ENCODE measurements at regions not wholly inside any gene's neighbourhood (a gene's known extent, or its start where the extent isn't known, plus 50 kb on each side); places are given as distances from the start of the nearest gene placed in this dataset.
"Not testable (repeated sequence)": the region's sequence is repeated elsewhere in the genome, so short reads cannot be mapped to it uniquely, and the experiment has no call there.

DNA sequence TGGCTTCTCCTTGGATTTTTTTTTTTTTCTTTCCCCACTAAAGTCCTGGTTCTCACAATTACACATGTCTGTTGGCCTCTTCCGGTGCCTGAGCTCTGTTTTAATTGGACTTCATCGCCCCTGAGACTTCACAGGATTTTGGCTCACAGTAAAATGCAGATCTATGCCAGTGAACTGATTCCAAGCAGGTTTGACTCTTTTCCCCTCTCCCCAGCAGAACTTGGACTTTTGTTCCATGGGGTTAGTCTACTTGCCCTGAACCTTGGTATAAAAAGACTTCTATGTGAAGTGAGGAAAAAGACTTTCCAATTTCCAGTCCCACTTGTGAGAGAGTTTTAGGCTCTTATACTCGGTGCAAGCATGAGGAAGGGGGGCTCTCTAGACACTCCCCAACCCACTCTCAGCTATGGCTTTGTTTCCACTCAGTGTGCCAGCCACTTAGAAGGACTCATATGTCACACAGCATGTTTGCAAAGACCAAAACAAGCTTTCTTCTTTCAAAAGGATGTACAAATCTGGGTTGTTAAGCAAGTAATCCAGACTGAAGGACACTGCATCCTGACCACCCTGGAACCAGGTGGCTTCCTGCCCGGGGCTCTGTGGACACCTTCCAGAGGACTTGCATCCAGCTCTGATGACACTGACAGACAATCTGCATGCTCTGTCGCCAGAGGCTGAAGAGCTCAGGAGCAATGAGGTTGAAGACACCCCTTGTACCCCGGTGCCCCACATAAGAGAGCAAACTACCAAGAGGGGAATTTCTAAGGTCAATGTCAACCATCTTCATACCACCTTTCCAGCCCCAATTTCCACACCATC lies 221.9 kb upstream of the EGLN3 start:
- DNase-seq = no peak

DNA sequence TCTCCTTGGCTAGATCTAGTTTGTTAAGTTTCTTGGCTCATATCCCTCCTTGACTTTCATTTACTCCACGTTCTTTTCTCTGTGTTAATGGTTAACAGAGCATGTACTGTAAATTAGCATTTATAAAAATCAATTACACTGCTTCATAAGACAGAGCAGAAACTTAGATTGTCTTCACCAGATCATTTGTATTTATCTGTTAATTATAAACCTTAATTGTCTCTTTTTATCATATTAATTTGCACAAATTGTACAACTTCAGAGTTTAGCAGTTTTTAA lies 221.2 kb upstream of the EGLN3 start:
- no peak for DNase-seq

DNA sequence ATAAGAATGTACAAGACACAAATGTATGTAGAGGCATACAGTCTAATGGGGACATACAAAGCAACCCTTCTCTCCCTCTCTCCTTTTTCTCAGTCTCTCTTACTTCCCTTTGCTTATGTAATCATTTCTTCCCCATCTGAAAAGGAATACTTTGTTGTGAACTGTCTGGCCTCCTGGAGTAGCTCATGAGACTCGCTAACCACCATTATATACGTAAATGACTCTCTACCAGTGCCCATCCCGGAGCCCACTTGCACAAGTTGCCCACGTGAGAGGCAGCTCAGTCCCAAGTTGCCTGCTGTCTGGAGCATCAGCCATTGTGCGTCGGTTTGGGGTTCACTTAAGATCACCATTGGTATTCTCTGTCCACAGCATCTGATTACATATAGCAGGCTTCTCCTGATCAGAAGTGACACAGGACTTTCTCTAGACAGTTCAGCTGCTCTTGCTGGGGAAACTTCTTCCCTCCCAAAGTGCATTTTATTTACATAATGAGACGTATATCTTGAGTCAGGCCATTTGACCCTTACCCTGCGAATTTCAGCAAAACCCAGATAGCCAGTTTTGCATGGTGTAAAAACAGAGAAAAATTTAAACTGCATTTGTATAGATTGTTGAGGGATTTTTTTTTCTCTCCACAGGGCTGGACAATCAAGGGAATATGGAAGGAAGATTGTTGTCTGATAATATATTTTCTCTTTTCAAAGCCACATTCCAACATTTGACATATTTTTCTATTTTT lies 220.7 kb upstream of the EGLN3 start:
- DNase-seq = no peak

DNA sequence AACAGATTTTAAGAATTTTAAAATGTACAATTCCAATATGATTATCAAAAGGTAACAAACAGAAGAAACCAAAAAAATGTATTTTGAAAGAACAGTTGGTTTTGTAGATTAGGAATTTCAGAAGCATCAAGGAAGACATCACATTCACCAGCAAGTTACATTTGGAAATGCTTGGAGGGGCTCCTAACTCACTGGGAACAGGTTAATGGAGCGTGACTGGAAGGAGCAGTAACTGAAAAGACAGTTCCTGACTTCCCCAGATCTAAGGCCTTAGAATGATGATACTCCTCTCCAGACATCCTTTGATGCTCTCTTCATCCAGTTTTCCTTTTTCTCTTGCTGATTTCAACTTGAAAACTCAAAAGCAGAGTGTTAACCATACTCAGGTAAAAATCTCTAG lies 220.0 kb upstream of the EGLN3 start:
- no peak for DNase-seq

DNA sequence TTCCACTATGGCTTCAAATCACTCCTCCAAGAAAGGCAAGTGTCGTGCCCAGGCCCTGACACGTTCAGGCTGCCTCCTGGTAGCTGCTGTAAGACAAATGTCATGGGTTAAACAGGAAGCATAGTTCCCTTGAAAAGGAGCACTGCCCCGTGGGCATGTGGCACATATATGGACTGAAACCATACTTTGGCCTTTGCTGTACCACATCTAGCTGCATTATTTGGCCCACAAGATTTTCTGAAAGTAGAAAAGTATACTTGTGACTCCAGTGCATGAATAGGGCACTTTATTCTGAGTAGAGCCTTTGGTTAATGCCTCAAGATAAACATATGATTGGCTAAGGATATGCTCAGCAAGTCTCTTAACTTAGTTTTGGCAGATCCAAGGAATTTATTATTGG lies 218.7 kb upstream of the EGLN3 start:
- DNase-seq = no peak

DNA sequence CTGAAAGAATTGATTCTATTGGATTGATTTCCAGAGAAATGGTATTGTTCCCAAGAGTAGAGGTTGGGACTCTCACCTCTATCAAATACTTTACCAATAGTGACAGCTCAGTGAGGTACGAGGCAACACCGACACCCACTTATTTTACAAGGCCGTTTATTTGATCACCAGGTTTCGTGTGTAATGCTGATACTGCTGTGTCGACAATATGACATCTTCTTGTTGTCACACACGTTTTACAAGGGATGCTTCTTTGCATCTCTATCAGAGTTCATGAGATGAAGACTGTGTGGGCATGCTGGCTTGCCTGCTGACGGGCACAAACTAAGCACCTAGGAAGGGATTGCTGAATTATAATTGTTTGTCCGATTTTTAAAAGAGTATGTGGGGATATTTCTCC lies 217.8 kb upstream of the EGLN3 start:
- no peak for DNase-seq

DNA sequence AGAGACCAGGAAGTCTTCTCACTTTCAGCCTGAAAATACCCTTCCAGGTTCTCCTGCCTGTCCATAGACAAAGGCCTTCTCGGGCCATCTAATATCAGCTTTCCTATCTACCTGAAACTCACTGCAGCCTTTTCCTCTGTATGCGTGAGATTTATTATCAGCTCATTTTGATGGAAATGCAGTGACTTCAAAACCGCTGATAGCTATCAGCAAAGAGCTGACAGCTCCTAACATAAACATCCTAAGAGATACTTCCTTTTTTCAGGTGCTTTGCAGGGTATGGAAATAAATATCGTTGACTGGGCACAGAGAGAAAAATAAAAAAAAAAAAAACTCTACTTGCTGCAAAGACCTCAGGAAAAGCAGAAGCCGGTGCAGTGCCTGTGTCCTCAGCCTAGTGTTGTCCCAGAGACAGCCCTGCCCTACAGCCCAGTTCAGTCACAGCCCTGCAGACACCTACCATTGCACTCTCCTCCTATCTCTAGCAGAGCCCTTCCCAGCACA lies 215.0 kb upstream of the EGLN3 start:
- DNase-seq = no peak

DNA sequence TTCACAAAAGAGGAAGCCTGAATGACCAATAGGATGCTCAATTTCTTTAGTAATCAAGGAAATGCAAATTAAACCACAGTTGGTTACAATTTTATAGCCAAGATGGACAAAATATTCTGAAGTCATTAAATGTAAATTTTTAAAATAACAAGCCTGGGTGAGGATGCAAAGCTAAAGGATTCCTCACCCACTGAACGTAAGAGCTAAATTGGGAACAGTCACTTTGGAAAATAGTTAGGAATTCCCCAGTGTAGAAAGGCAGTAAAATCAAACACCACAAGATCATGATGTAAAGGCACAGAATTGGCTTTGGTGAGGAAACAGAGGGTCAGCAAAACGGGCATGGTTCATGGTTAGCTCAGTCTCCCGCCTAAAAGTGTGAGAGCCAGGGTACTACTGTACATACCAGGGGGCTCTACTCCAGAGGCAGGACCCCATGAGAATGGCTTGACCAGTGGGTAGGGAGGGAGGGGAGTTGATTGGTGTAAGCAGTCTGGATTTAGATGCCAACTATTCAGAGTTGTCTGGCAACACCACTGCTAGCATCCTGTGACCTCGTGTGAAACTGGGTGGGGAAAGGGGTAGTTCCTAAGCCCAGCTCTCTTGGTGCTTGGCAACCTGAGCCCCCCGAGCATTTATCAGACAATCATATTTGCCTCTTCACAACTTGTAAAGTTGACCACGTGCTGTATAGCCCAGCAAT lies 213.4 kb upstream of the EGLN3 start:
- no peak for DNase-seq

DNA sequence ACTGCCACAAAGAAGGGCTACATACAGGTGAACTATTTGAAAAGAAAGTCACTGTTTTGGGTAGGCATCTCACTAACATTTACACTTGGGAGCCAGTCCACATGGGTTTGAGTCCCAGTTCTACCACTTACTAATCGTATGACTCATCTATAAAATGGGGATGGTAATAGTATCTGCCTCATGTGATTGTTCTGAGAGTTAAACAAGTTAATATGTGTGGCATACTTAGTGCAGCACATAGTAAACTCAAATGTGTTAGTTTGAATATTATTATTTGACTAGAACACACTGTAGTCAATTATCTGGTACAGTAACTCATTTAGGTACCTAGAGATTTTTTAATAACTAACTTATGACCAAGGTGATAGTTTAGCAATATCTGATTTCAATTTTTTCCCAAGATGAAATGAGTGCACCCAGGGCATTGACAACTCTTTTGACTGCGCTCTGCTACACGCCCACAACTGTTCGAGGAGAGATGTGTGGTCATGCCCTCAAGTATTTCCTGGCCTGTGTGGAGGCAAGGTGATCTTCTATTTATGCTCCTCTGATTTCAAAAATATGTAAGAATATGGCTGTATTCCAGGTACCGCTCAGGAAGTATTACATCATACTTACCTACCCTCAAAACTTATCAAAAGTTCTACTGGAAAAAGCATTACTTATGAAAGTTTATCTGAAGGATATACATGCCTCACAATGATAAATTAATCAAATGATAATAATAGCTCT lies 210.6 kb upstream of the EGLN3 start:
- no peak for DNase-seq

DNA sequence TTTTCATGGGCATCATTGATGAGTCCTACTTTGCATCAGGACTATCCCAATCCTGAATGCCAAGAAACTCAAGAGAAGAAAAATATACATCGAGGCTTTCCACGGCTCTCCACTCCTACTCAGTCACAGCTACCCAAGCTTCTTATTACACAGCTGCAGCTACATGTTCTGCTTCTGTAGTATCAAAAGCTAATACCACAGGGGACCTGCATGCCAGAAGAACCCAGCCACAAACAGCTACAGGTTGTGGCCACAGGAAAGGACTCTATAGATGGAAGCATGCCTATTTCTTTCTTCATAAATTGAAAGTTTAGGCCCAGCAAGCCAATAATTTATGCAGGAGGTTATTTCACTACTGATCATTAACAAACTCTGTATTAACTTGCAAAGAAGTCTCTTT lies 209.7 kb upstream of the EGLN3 start:
- DNase-seq = no peak

DNA sequence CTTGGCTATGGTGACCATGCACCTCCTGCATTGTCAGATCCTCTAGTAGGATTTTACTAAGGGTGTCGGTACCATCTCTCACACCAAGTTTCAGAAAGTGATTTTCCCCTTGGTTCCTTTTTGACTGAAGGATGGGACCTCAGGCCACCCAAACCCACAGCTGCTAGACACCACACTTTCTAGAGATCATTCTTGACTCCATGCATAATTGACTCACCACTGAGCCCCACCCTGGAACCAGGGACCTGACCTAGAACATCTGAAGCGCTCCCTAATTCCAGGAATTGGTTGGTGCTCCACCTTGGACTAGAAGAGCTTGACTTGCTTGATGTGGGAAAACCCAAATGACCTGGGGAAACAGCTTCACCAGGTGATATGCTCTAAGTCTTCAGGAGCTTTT lies 206.8 kb upstream of the EGLN3 start:
- no peak for DNase-seq

DNA sequence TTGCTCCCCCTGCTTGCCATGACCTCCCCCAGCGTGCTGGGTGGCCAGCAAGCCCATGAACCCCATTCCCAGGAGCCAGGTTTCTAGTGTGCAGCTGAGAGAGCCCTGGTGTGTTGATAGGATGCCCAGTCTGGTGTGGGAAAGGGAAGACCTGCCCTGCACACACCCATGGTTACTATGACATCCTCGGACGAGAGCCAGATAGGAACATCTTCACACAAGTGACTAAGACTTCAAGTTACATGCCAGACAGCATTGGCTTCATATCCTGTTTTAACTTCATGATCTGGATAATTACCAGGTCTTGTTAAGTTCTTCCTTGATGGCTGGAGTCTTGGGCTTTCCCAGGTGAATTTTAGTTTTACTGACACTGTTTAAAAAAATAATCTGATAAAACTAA lies 196.6 kb upstream of the EGLN3 start:
- DNase-seq = no peak

DNA sequence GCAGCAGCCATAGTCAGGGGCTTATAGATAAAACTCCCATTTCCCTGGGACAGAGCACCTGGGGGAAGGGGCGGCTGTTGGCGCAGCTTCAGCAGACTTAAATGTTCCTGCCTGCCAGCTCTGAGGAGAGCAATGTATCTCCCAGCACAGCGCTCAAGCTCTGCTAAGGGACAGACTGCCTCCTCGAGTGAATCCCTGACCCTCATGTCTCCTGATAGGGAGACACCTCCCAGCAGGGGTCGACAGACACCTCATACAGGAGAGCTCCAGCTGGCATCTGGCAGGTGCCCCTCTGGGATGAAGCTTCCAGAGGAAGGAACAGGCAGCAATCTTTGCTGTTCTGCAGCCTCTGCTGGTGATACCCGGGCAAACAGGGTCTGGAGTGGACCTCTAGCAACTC lies 189.3 kb upstream of the EGLN3 start:
- not testable (repeated sequence) for DNase-seq

DNA sequence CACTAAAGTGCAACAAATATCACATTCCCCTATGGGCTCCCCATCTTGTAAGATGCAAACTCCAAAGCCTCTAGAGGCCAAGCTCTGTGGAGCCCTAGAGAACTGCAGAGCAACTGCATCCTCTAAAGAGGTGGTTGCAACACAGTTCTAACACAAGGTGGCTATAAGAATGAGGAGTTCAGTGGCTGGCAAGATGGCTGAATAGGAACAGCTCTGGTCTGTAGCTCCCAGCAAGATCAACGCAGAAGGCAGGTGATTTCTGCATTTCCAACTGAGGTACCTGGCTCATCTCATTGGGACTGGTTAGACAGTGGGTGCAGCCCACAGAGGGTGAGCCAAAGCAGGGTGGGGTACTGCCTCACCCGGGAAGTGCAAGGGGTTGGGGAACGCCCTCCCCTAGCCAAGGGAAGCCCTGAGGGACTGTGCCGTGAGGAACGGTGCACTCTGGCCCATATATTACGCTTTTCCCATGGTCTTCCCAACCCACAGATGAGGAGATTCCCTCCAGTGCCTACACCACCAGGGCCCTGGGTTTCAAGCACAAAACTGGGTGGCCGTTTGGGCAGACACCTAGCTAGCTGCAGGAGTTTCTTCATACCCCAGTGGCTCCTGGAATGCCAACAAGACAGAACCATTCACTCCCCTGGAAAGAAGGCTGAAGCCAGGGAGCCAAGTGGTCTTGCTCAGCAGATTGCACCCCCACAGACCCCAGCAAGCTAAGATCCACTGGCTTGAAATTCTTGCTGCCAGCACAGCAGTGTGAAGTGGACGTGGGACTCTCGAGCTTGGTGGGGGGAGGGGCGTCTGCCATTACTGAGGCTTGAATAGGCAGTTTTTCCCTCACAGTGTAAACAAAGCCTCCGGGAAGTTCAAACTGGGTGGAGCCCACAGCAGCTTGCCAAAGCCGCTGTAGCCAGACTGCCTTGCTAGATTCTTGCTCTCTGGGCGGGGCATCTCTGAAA lies 188.6 kb upstream of the EGLN3 start:
- not testable (repeated sequence) for DNase-seq

DNA sequence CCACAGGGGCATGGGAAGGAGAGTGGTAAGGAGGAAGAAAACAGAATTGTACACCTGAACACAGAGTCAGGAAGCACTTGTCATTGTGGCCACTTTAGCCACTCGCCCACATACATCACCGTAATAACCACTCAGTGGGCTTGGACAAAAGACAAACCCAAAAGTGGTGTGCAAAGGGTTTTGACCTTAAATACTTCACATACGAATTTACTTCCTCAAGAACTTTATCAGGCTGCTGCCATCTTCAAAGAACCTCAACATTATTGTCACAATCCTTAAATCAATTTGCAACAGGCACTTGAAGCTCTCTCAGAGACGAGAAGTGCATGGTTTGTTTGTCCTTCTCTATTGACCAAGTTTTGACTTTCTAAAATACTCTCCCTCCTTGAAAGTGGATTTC lies 187.3 kb upstream of the EGLN3 start:
- no peak for DNase-seq

DNA sequence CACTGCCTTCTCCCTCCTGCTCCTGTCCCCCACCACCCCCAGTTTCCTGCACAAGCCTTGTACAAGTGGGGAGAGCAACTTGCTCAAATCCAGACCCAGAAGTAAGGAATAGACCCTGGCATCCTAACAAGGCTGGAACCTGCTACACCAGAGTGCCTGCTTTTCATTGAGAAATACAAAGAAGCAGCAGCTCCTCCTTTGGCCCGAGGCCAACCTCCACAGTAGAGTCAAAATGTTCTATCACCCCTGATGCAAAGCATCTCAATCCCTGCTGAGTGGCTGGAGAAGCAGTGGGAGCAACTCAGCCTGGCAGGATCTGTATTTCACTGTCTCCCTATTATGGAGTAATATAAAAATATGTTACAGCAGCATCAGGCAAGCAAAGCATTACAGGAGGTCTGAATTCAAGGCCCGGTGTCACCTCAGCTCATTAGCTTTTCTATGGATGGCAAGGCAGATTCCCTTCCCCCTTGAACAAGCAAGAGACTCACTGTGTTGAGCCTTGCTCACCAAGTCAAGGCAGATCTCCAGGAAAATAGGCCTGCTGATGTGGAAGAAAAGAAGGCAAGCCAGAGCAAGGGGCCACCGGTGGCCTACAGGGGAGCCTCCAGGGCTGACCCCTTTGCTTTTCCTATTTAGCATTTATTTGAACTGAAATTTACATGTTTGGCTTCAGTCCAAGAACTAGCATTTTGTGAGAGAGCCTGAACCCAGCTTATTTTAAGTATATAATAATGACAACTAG lies 186.3 kb upstream of the EGLN3 start:
- DNase-seq = no peak

DNA sequence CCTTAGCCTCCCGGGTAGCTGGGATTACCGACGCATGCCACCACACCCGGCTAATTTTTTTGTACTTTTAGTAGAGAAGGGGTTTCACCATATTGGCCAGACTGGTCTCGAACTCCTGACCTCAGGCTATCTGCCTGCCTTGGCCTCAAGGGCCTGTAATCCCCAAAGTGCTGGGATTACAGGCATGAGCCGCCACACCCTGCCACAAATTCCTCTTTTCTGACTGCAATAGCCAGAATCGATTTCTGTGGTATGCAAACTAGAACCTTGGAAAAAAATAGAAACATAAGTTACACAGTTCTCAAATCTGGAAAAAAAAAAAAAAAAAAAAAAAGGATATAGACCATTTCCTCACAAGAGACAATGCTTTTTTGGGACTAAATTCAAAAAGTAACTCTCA lies 184.6 kb upstream of the EGLN3 start:
- DNase-seq = no peak

DNA sequence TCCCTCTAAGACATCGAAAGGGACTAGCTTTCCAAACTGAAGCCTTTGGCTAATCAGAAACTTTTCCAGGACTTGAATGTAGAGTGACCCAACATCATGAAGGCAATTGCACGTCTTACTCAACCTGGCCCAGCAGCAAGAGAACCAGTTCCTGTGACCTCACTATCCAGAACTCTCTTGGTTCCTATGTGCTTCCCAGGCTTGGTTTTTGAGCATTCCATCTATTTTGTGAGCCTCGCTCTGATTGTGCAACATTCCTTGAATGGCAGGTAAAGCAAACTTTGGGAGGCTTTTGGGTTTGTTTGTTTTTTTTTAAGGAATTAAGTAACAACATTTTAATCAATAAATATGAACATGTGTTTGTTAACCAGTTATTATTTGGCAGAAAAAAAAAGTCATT lies 183.6 kb upstream of the EGLN3 start:
- no peak for DNase-seq

DNA sequence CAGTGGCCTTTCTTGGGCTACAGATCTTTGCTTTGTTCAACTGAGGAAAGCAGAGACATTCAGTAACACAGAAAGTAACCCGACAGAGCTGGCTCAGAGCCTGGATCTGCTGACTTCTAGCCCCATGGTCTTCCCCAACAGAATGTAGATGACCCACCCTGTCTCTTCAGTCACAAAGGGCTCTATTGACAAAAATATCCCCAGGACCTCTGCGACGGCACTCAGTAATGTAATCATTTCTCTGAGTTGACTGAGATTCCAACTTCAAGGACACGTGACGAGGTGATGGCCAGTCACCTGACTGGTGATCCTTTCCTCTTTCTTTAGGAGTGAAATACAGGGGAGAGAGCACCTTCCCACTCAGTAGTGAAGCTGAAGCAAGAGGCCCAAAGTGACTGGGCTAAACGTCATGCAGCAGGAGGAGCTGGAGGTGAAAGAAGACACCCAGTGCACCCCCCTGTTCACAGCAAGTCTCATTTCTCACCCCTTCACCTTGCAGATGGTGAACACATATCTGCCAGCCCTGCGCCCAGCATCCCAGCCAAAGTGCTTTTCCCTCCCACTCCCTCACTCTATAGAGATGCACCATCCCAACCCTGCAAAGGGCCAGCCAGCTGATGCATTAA lies 179.2 kb upstream of the EGLN3 start:
- DNase-seq = no peak

DNA sequence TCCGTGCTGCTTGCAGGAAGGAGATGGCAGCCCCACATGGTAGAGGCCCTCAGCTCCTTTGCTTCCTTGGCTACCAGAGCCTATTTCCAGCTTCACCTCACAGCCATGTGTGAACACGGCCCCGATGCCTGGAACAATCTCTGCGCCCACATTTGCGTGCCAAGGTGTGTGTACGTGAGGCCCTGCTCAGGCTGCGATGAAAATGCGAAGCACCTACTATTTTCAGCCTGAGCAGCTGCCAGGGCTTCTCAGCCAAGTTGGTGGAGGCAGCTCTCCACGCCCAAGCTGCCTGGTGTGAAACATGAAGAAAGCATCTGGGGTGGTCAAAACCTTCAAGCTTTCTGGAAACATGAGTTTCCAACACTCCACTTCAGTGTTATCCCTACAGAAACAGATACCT lies 177.8 kb upstream of the EGLN3 start:
- DNase-seq = no peak

DNA sequence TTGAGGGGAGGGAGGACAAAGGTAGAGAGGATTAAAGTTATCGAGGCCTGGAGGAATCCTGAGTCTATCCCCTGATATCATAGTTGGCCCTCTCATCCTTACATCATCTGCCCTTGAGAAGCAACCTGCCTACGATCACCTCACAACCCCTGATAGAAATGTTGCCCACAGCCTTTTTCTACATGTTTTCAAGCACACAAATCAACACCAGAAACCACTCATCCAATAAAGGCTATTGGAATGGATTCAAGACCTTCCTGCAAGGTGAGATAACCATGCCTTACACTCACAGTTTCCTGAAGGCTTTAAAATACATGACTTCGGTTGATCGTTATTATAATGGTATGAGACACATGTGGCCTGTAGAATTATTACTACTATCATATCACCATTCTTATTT lies 175.7 kb upstream of the EGLN3 start:
- DNase-seq = no peak
